Smooth muscle cell (in vitro differentiated cells): ENCODE measurements at regions not wholly inside any gene's neighbourhood (a gene's known extent, or its start where the extent isn't known, plus 50 kb on each side); places are given as distances from the start of the nearest gene placed in this dataset.

ENCODE experiments used
- DNase-seq: peaks from one replicate; lab custom pipeline; 2025; ENCODE audit not compliant: unreplicated experiment; lab: John Stamatoyannopoulos, UW
- H2AFZ ChIP-seq: fragments of 200-600 bp; sonication (generic); 2 replicates; pipeline ENCODE4 v1.6.0; 2016; ENCODE audit warnings: antibody characterized with exemption, low read depth, mild to moderate bottlenecking
- H3F3A ChIP-seq: fragments of 200-600 bp; sonication (generic); 2 replicates; pipeline ENCODE4 v1.6.0; 2017; ENCODE audit warnings: antibody characterized with exemption, low read depth
- H3K27ac ChIP-seq: fragments of 200-600 bp; sonication (generic); 2 replicates; pipeline ENCODE4 v1.5.1; 2016; ENCODE audit warnings: low read depth, mild to moderate bottlenecking
- H3K27me3 ChIP-seq: fragments of 200-600 bp; sonication (generic); 2 replicates; pipeline ENCODE4 v1.6.1; 2016; ENCODE audit warnings: low read depth, mild to moderate bottlenecking
- H3K36me3 ChIP-seq: fragments of 200-600 bp; sonication (generic); 2 replicates; pipeline ENCODE4 v1.5.1; 2016; ENCODE audit warnings: low read depth
- H3K4me1 ChIP-seq: fragments of 200-600 bp; sonication (generic); 2 replicates; pipeline ENCODE4 v1.5.1; 2016; ENCODE audit warnings: low read depth
- H3K4me2 ChIP-seq: fragments of 200-600 bp; sonication (generic); 2 replicates; pipeline ENCODE4 v1.6.0; 2016; ENCODE audit warnings: mild to moderate bottlenecking
- H3K4me3 ChIP-seq: fragments of 200-600 bp; sonication (generic); 2 replicates; pipeline ENCODE4 v1.5.1; 2016; ENCODE audit warnings: mild to moderate bottlenecking
- H3K79me2 ChIP-seq: fragments of 200-600 bp; sonication (generic); 2 replicates; pipeline ENCODE4 v1.6.0; 2016; ENCODE audit warnings: low read depth, mild to moderate bottlenecking
- H3K9ac ChIP-seq: fragments of 200-600 bp; sonication (generic); 2 replicates; pipeline ENCODE4 v1.6.0; 2016; ENCODE audit warnings: low read depth
- H3K9me3 ChIP-seq: fragments of 200-600 bp; sonication (generic); replicated peaks from 2 replicates; pipeline ENCODE4 v1.5.1; 2016; ENCODE audit warnings: low read depth
- H4K20me1 ChIP-seq: fragments of 200-600 bp; sonication (generic); 2 replicates; pipeline ENCODE4 v1.6.0; 2016; ENCODE audit warnings: low read depth
- WGBS: methylation state at CpG from one replicate; pipeline ENCODE4 v1.1.7; 2016; ENCODE audit warnings: low lambda C conversion rate; 5-methylcytosine and 5-hydroxymethylcytosine counted together
- TF ChIP-seq, protein P1 (sequence below): fragments of 200-600 bp; sonication (generic); IDR thresholded peaks from 2 replicates; pipeline ENCODE4 v1.5.1; 2017; ENCODE audit warnings: borderline replicate concordance, mild to moderate bottlenecking, antibody characterized with exemption; ENCODE audit not compliant: insufficient read depth, poor library complexity, severe bottlenecking

DNA sequence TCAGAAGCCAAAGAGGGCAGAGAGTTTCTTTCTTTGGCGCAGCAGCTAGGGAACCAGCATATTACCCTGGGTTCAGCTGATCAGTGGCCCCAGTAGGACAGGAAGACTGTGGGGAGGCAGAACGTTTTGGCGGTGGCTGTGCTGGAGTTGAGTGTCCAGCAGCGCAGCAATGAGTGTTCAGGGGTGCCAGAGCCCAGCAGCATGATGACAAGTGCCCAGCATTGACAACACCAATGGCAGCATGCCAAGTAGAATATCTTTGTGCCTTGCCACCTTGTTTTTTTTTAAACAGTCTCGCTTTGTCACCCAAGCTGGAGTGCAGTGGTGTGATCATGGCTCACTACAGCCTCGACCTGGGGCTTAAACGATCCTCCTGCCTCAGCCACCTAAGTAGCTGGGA lies 106.7 kb upstream of the CDC42BPA start:
- Histone ChIP-seq H3K4me3 (no peak overlapping the region), H3K9me3 (no peaks in the 10 kb centered on the region), H3K9ac (no peak overlapping the region), H3K27me3 (no peaks in the 10 kb centered on the region), H3K4me2 (no peak overlapping the region), H2AFZ (peak overlapping the region; percentile 43), H4K20me1 (no peaks in the 10 kb centered on the region), H3K79me2 (no peaks in the 10 kb centered on the region), H3K36me3 (no peaks in the 10 kb centered on the region), H3K27ac (no peak overlapping the region), H3F3A (peaks cover 19% of the 10 kb centered on the region), H3K4me1 (peaks cover 16% of the 10 kb centered on the region)
- TF ChIP-seq, protein P1, sequence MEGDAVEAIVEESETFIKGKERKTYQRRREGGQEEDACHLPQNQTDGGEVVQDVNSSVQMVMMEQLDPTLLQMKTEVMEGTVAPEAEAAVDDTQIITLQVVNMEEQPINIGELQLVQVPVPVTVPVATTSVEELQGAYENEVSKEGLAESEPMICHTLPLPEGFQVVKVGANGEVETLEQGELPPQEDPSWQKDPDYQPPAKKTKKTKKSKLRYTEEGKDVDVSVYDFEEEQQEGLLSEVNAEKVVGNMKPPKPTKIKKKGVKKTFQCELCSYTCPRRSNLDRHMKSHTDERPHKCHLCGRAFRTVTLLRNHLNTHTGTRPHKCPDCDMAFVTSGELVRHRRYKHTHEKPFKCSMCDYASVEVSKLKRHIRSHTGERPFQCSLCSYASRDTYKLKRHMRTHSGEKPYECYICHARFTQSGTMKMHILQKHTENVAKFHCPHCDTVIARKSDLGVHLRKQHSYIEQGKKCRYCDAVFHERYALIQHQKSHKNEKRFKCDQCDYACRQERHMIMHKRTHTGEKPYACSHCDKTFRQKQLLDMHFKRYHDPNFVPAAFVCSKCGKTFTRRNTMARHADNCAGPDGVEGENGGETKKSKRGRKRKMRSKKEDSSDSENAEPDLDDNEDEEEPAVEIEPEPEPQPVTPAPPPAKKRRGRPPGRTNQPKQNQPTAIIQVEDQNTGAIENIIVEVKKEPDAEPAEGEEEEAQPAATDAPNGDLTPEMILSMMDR, result no peak
- DNase-seq, result no peak
- 96% methylated on average over 7 of the region's 7 CpGs for WGBS

DNA sequence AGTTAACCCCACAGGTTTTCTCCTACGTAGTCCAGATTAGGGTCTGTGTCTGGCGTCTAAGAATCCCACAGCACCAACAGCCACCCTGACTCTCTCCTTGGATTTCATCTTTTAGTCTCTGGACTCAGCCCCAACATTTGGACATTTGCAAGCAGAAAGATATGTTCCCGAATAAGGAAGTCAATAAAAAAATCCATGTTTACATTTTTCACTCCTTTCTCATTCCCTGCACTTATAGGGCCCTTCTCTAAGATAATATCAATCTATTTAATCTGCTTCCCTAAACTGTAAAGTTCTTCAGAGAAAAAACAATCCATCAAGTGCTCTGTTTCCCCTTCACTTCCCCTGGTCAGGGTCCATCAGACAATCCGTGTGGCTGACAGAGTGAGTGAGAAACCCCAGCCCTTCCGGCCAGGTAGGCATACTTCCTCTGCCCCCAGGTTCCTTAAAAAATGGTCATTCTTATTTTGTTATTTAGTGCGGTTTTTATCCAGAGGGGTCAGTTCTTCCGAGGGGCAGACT lies 105.9 kb upstream of the CDC42BPA start:
- Histone ChIP-seq H3K4me1 (peaks cover 10% of the 10 kb centered on the region), H3K9ac (no peak overlapping the region), H3K4me2 (no peak overlapping the region), H2AFZ (peak overlapping the region; percentile 43), H3K27ac (no peak overlapping the region), H3K4me3 (no peak overlapping the region), H4K20me1 (no peaks in the 10 kb centered on the region), H3F3A (peaks cover 13% of the 10 kb centered on the region), H3K9me3 (no peaks in the 10 kb centered on the region), H3K79me2 (no peaks in the 10 kb centered on the region), H3K36me3 (no peaks in the 10 kb centered on the region), H3K27me3 (no peaks in the 10 kb centered on the region)
- no peak for DNase-seq
- WGBS, result 71% methylated on average over 7 of the region's 7 CpGs
- TF ChIP-seq, protein P1, result no peak

GRCh38 chr1:227422581-227422980 lies 104.3 kb upstream of the CDC42BPA start:
- WGBS, result 84% methylated on average over 2 of the region's 2 CpGs
- Histone ChIP-seq H3K4me1 (no peaks in the 10 kb centered on the region), H3K9me3 (no peaks in the 10 kb centered on the region), H3K79me2 (no peaks in the 10 kb centered on the region), H3K36me3 (no peaks in the 10 kb centered on the region), H3K4me3 (no peak overlapping the region), H3K9ac (no peak overlapping the region), H4K20me1 (no peaks in the 10 kb centered on the region), H3K4me2 (no peak overlapping the region), H3K27me3 (no peaks in the 10 kb centered on the region), H3F3A (no peaks in the 10 kb centered on the region), H2AFZ (no peak overlapping the region), H3K27ac (no peak overlapping the region)
- TF ChIP-seq, protein P1, result no peak
- DNase-seq, result no peak

- Histone ChIP-seq H2AFZ (no peak overlapping the region), H3K9me3 (no peaks in the 10 kb centered on the region), H3K79me2 (no peaks in the 10 kb centered on the region), H4K20me1 (no peaks in the 10 kb centered on the region), H3K9ac (no peak overlapping the region), H3K4me3 (no peak overlapping the region), H3K27ac (no peak overlapping the region), H3K4me2 (no peak overlapping the region), H3K27me3 (no peaks in the 10 kb centered on the region), H3K36me3 (no peaks in the 10 kb centered on the region), H3K4me1 (no peaks in the 10 kb centered on the region), H3F3A (no peaks in the 10 kb centered on the region)
- TF ChIP-seq, protein P1, result no peak
- DNase-seq, result no peak
- 87% methylated on average over 5 of the region's 5 CpGs for WGBS
Observed at GRCh38 chr1:227420147-227420546, 101.9 kb upstream of the CDC42BPA start.
